ENCODE measurements at regions not wholly inside any gene's neighbourhood (a gene's known extent, or its start where the extent isn't known, plus 50 kb on each side); places are given as distances from the start of the nearest gene placed in this dataset.

DNA sequence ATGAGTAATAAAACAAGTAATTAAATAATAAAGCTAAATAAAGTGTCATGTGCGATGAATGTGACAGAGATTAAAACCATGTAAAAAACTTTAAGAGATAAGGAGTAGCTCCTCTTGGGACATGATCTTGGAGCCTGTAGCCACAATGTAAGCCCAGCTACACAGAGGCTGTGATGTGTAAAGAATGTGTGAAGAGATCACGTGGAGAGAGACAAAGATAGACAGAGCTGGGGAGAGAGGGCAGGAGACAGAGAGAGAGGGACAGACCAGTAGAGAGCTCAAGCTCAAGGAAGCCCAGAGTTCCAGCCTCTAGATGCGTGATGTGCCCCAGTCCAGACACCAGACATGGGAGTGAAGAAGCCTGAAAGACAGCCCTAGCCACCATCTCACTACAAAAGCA lies 644.1 kb downstream of the TNS3 start:
- no peak for ATAC-seq (ENCODE audit: low read depth)
- Histone ChIP-seq H3K9me3 (ENCODE audit: severe bottlenecking) (no peaks in the 10 kb centered on the region), H3K4me1 (ENCODE audit: insufficient read depth, poor library complexity, severe bottlenecking) (peaks cover 17% of the 10 kb centered on the region), H3K27me3 (ENCODE audit: insufficient read depth, poor library complexity, severe bottlenecking) (no peaks in the 10 kb centered on the region), H3K36me3 (ENCODE audit: low read depth) (no peaks in the 10 kb centered on the region), H3K4me3 (ENCODE audit: severe bottlenecking) (no peak overlapping the region), H3K27ac (ENCODE audit: poor library complexity, severe bottlenecking) (no peak overlapping the region)
- TF ChIP-seq, protein P1, sequence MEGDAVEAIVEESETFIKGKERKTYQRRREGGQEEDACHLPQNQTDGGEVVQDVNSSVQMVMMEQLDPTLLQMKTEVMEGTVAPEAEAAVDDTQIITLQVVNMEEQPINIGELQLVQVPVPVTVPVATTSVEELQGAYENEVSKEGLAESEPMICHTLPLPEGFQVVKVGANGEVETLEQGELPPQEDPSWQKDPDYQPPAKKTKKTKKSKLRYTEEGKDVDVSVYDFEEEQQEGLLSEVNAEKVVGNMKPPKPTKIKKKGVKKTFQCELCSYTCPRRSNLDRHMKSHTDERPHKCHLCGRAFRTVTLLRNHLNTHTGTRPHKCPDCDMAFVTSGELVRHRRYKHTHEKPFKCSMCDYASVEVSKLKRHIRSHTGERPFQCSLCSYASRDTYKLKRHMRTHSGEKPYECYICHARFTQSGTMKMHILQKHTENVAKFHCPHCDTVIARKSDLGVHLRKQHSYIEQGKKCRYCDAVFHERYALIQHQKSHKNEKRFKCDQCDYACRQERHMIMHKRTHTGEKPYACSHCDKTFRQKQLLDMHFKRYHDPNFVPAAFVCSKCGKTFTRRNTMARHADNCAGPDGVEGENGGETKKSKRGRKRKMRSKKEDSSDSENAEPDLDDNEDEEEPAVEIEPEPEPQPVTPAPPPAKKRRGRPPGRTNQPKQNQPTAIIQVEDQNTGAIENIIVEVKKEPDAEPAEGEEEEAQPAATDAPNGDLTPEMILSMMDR (IDR thresholded peaks at IDR 0.05; ENCODE audit: poor library complexity, severe bottlenecking) = no peak
- no peak for DNase-seq (ENCODE audit: low spot score)

DNA sequence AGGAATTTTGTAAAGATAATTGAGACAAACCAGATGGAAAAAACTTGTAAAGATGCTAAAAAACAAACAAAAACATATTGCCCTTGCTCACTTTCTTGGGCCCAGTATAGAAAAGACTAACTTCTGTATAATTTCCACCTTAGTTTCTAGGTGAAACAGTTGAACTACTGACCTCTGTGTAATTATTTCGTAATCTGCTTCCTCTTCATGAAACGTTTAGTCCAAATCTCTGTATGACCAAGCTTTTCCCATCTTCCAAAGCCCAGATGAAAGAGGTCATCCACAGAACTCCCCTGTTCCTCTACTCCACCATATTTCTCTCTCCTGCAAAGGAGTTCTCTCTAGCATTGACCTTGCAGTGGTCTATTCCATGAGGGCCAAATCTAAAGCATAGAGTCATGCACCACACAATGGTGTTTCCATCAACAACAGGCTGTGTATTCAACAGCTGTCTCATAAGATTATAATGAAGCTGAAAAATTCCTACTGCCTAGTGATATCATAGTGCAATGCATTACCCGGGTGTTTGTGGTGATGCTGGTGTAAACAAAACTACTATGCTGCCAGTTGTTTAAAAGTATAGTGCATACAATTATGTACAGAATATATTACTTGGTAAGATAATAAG lies 647.6 kb downstream of the TNS3 start:
- Histone ChIP-seq H3K9me3 (ENCODE audit: severe bottlenecking) (no peaks in the 10 kb centered on the region), H3K27me3 (ENCODE audit: insufficient read depth, poor library complexity, severe bottlenecking) (no peaks in the 10 kb centered on the region), H3K27ac (ENCODE audit: poor library complexity, severe bottlenecking) (peak overlapping the region; percentile 84), H3K4me1 (ENCODE audit: insufficient read depth, poor library complexity, severe bottlenecking) (peaks cover 42% of the 10 kb centered on the region), H3K4me3 (ENCODE audit: severe bottlenecking) (no peak overlapping the region), H3K36me3 (ENCODE audit: low read depth) (no peaks in the 10 kb centered on the region)
- TF ChIP-seq, protein P1 (IDR thresholded peaks at IDR 0.05; ENCODE audit: poor library complexity, severe bottlenecking) = no peak
- DNase-seq (ENCODE audit: low spot score) = no peak
- ATAC-seq (ENCODE audit: low read depth) = no peak

DNA sequence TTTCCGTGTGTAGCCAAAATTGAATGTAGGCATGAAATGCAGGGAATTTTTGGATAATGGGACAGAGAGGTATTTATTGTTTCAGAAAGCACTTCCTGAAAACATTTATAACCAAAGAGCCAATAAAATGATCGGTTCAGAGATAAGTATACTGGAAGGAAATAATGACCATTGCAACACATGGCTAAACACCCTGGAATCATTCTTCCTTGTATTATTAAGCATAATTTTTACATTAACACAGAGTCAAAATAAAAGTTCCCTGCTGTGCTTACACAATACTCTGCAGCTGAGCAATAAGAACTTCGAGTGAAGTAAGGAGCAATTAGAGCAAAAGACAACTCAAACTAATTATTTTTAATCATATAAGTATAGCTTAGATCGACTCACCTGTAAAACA lies 648.3 kb downstream of the TNS3 start:
- DNase-seq (ENCODE audit: low spot score) = no peak
- peaks cover 43% of the 10 kb centered on the region for H3K4me1 ChIP-seq (ENCODE audit: insufficient read depth, poor library complexity, severe bottlenecking)
- TF ChIP-seq, protein P1 (IDR thresholded peaks at IDR 0.05; ENCODE audit: poor library complexity, severe bottlenecking) = no peak

DNA sequence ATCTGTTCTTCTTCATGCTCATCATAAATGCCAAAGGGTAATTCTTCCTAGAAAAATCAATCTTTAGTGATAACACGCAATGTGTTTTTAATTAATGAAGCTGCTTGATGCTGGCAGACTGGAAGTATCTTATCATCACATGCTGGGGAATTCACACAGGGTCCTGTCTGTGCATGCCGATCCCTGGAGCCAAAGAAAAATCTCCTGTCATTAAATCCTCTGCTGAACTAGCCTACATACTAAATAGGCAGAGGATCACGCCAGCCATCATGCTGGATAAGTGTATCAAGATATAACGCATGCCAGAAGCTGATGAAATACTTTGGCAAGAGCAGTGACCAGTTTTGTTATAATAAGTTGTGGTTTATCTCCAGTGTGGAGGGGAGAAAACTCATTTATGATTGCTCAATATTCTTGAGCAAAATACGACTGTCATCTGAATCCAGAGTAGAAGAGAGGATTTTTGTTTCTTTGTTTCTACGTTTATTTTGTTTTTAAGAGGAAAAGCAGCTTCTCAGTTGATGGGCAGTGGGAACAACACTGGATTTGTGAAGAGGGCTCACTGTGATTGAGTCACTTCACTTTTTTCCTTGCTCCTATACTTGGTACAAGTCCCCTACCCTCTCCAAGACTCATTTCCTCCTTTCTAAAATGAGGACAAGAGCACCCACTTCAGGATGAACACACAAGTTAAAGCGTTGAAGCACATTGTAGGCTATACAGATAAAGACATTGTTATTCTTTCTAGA lies 649.1 kb downstream of the TNS3 start:
- peaks cover 43% of the 10 kb centered on the region for H3K4me1 ChIP-seq (ENCODE audit: insufficient read depth, poor library complexity, severe bottlenecking)

More for the DNA sequence above, 648.3 kb downstream of the TNS3 start:
- Histone ChIP-seq H3K27me3 (ENCODE audit: insufficient read depth, poor library complexity, severe bottlenecking) (no peaks in the 10 kb centered on the region), H3K36me3 (ENCODE audit: low read depth) (no peaks in the 10 kb centered on the region), H3K27ac (ENCODE audit: poor library complexity, severe bottlenecking) (peak overlapping the region; percentile 84), H3K4me3 (ENCODE audit: severe bottlenecking) (no peak overlapping the region), H3K9me3 (ENCODE audit: severe bottlenecking) (no peaks in the 10 kb centered on the region)
- ATAC-seq (ENCODE audit: low read depth) = no peak

More for the DNA sequence above, 649.1 kb downstream of the TNS3 start:
- Histone ChIP-seq H3K9me3 (ENCODE audit: severe bottlenecking) (no peaks in the 10 kb centered on the region), H3K4me3 (ENCODE audit: severe bottlenecking) (no peak overlapping the region), H3K27ac (ENCODE audit: poor library complexity, severe bottlenecking) (peak overlapping the region; percentile 84), H3K36me3 (ENCODE audit: low read depth) (no peaks in the 10 kb centered on the region), H3K27me3 (ENCODE audit: insufficient read depth, poor library complexity, severe bottlenecking) (no peaks in the 10 kb centered on the region)
- ATAC-seq (ENCODE audit: low read depth) = peak; percentile 71
- TF ChIP-seq, protein P1 (IDR thresholded peaks at IDR 0.05; ENCODE audit: poor library complexity, severe bottlenecking) = peak; percentile 54
- no peak for DNase-seq (ENCODE audit: low spot score)
